IPS DF 6.9 (cell line): ENCODE measurements at regions not wholly inside any gene's neighbourhood (a gene's known extent, or its start where the extent isn't known, plus 50 kb on each side); places are given as distances from the start of the nearest gene placed in this dataset.

Experiments
- DNase-seq: peaks from one replicate; pipeline ENCODE4 v3.0.0-alpha.2; 2013; ENCODE audit warnings: low read depth, low spot score
- H3K27ac ChIP-seq: one replicate; pipeline ENCODE4 v1.5.1; 2013; ENCODE audit warnings: low read length, control low read depth
- H3K27me3 ChIP-seq: 2 replicates; pipeline ENCODE4 v1.6.1; 2013; ENCODE audit warnings: mild to moderate bottlenecking, low read length; ENCODE audit not compliant: control insufficient read depth, insufficient read depth
- H3K36me3 ChIP-seq: 2 replicates; pipeline ENCODE4 v1.6.1; 2013; ENCODE audit warnings: low read length; ENCODE audit not compliant: control insufficient read depth, insufficient read depth
- H3K4me1 ChIP-seq: 2 replicates; pipeline ENCODE4 v1.6.1; 2013; ENCODE audit warnings: low read length; ENCODE audit not compliant: control insufficient read depth, insufficient read depth
- H3K4me3 ChIP-seq: 2 replicates; pipeline ENCODE4 v1.5.1; 2013; ENCODE audit warnings: mild to moderate bottlenecking, low read length
- H3K9me3 ChIP-seq: 2 replicates; pipeline ENCODE4 v1.6.1; 2013; ENCODE audit warnings: low read length, inconsistent platforms; ENCODE audit not compliant: control insufficient read depth, insufficient read depth
- WGBS: extraction: QIAGEN DNeasy Blood & Tissue Kit; methylation state at CpG from one replicate; pipeline ENCODE4 v1.1.7; 2013; ENCODE audit warnings: mixed read lengths, missing lambda C conversion rate; ENCODE audit not compliant: insufficient read length, insufficient coverage; 5-methylcytosine and 5-hydroxymethylcytosine counted together

- DNase-seq = no peak
- no peaks in the 10 kb centered on the region; the same call in 1 of the 2 replicates for H3K36me3 ChIP-seq
- H3K4me1 ChIP-seq = no peaks in the 10 kb centered on the region
- H3K9me3 ChIP-seq = no peaks in the 10 kb centered on the region
- no peak overlapping the region for H3K27ac ChIP-seq
- H3K27me3 ChIP-seq = no peaks in the 10 kb centered on the region
- no CpG with 5 or more reads among the region's 4 CpGs for WGBS
- H3K4me3 ChIP-seq = no peak overlapping the region
Observed at GRCh38 chr9:84412654-84413053, 72.1 kb upstream of the SLC28A3 start.

DNA sequence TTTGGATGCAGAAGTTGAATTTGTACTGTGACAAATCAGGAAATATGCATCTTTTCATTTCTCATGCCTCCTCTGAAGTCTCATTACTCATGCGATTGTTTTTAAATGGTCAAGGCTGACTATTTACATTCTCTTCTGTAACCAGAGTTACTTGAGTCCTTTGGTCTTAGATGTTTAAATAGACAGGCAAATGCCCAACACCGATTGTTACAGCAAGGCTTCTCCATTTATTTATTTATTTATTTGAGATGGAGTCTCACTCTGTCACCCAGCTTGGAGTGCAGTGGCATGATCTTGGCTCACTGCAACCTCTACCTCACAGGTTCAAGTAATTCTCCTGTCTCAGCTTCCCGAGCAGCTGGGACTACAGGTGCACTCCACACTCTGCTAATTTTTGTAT lies 72.7 kb upstream of the SLC28A3 start:
- no peaks in the 10 kb centered on the region for H3K27me3 ChIP-seq
- H3K4me3 ChIP-seq = no peak overlapping the region
- no CpG with 5 or more reads among the region's 3 CpGs for WGBS
- no peaks in the 10 kb centered on the region for H3K4me1 ChIP-seq
- no peak for DNase-seq
- H3K36me3 ChIP-seq = no peaks in the 10 kb centered on the region; the same call in 1 of the 2 replicates
- no peak overlapping the region for H3K27ac ChIP-seq
- H3K9me3 ChIP-seq = no peaks in the 10 kb centered on the region

- Histone ChIP-seq H3K36me3 (no peaks in the 10 kb centered on the region), H3K4me1 (no peaks in the 10 kb centered on the region), H3K4me3 (no peak overlapping the region), H3K27me3 (no peaks in the 10 kb centered on the region), H3K27ac (no peak overlapping the region), H3K9me3 (no peaks in the 10 kb centered on the region)
- WGBS = no CpG with 5 or more reads among the region's 2 CpGs
- no peak for DNase-seq
Observed at GRCh38 chr9:84419031-84419602, 78.6 kb upstream of the SLC28A3 start.

GRCh38 chr9:84424931-84425330 lies 84.4 kb upstream of the SLC28A3 start:
- Histone ChIP-seq H3K9me3 (no peaks in the 10 kb centered on the region), H3K27me3 (no peaks in the 10 kb centered on the region)
- no CpG with 5 or more reads among the region's 2 CpGs for WGBS

DNA sequence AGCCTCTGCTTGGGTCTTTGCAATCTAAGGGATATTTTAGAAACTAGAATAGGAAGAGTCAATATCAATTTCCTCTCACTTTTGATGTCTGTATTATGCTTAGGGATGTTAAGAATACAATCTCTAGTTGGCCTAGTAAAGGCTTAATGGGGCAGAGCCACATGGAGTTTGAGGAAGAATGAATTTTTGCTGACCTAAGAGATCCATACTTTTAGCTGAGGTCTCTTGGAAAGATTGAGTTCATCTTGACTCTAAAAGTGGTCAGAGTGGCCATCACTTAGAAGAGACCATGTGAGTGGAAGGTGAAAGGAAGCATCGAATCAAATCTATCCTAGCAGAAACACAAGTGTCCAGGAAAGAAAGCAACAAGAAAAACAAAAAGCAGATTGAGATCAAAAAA lies 92.2 kb upstream of the SLC28A3 start:
- no CpG with 5 or more reads among the region's 1 CpG for WGBS
- Histone ChIP-seq H3K9me3 (no peaks in the 10 kb centered on the region), H3K36me3 (no peaks in the 10 kb centered on the region), H3K27me3 (no peaks in the 10 kb centered on the region), H3K27ac (no peak overlapping the region), H3K4me3 (no peak overlapping the region), H3K4me1 (no peaks in the 10 kb centered on the region)
- no peak for DNase-seq

More at GRCh38 chr9:84424931-84425330, 84.4 kb upstream of the SLC28A3 start:
- H3K36me3 ChIP-seq = no peaks in the 10 kb centered on the region
- DNase-seq = no peak
- no peak overlapping the region for H3K4me3 ChIP-seq
- H3K4me1 ChIP-seq = no peaks in the 10 kb centered on the region
- no peak overlapping the region for H3K27ac ChIP-seq

DNA sequence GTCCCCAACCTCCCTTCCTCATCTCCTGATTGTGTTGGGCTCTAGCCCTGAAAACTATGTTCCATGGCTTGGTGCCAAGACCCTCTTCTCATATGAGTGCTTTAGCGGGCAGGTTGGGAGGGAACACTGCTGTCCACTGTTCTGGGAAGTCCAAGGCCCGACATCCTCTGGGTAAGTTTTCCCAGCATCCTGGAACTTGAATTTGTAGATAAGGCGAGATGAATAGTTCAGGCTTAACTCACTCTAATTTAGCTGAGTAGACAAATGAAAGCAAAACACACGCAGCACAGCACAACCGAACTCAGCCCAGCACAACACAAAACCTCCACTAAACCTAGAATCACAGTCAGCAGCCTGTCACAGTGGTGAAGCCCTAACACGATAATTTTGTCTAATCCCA lies 95.3 kb upstream of the SLC28A3 start:
- Histone ChIP-seq H3K27ac (no peak overlapping the region), H3K4me1 (no peaks in the 10 kb centered on the region), H3K9me3 (no peaks in the 10 kb centered on the region), H3K36me3 (no peaks in the 10 kb centered on the region), H3K4me3 (no peak overlapping the region), H3K27me3 (no peaks in the 10 kb centered on the region)
- WGBS = no CpG with 5 or more reads among the region's 6 CpGs
- no peak for DNase-seq

DNA sequence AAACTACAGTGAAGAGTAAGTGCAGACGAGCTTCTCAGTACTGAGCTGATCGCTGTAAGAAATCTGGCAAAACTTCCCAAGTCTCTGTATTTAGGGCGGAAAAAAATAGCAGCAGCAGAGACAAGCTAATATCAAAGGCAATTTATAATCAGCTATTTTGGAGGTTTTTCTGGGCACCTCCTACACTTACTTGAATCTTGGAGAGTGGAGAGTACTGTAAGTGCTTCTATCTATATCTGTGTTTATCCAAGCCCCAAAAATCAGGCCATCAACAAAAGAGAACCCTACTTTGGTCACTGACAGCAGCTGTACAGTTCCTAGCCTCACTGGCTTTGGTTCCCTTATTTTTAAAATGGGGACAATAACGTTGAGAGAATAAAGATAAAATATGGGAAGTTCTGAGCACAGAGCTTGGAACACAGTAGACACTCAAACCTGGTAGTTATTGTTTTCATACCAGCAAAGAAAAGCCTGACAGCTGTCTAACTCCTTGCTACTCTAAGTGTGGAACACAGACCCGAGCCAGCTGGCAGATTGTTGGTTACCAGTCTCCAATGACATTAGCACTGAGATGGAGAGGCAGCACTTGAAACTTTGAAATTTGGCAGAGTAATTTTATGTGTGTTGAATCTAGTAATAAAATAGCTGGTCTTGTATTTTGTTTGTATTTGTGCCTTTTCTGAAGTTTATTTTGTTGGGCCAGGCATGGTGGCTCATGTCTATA lies 96.0 kb upstream of the SLC28A3 start:
- Histone ChIP-seq H3K4me1 (no peaks in the 10 kb centered on the region), H3K27me3 (no peaks in the 10 kb centered on the region), H3K9me3 (no peaks in the 10 kb centered on the region), H3K27ac (no peak overlapping the region), H3K36me3 (no peaks in the 10 kb centered on the region), H3K4me3 (no peak overlapping the region)
- no peak for DNase-seq
- WGBS = no CpG with 5 or more reads among the region's 5 CpGs

GRCh38 chr9:84438391-84438790 lies 97.8 kb upstream of the SLC28A3 start:
- Histone ChIP-seq H3K9me3 (no peaks in the 10 kb centered on the region), H3K27me3 (no peaks in the 10 kb centered on the region), H3K4me3 (no peak overlapping the region), H3K27ac (no peak overlapping the region), H3K36me3 (no peaks in the 10 kb centered on the region), H3K4me1 (no peaks in the 10 kb centered on the region)
- no peak for DNase-seq
- WGBS = no CpG with 5 or more reads among the region's 1 CpG

DNA sequence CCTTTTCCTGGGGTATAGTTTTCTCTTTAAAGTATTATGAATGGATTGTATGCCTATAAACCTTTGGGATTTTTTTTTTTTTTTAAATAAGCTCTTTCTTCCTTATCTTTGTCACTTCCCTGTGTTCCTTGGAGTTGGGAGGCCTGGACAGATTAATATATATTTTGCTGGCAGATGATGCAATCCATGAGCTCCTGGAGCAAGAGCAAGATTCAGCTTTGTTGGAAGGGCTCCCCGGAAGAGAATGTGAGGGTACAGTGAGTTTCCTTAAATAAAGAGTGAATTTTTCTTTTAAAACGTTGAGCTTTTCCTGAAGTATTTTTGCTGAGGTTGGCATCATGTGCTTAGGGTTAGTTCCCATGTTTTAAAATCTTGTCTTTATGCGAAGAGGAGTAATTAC lies 98.7 kb upstream of the SLC28A3 start:
- no peaks in the 10 kb centered on the region for H3K4me1 ChIP-seq
- H3K27ac ChIP-seq = no peak overlapping the region
- WGBS = no CpG with 5 or more reads among the region's 3 CpGs
- no peaks in the 10 kb centered on the region for H3K36me3 ChIP-seq
- no peak for DNase-seq
- H3K9me3 ChIP-seq = no peaks in the 10 kb centered on the region
- no peaks in the 10 kb centered on the region for H3K27me3 ChIP-seq
- H3K4me3 ChIP-seq = no peak overlapping the region

DNA sequence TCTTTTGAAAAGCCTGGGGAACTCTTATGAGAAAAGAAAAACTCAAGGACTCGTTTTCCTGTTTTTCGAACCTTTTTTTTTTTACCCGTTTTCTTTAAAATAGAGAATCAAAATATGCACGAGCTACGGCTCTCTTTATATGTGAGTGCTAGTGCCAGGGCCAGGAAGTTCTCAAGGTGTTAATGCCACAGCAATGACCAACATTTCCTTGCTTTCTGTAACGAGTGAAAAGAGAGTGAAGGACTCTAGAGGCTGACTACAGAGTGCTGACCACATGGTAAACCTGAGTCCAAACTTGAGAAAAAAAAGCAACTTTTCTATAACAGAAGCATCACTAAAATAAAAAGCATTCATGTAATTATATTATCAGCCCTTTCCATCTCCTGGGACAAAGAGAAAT lies 102.2 kb upstream of the SLC28A3 start:
- H3K27me3 ChIP-seq = no peaks in the 10 kb centered on the region
- no peaks in the 10 kb centered on the region for H3K4me1 ChIP-seq
- no CpG with 5 or more reads among the region's 6 CpGs for WGBS
- no peaks in the 10 kb centered on the region for H3K36me3 ChIP-seq
- H3K9me3 ChIP-seq = no peaks in the 10 kb centered on the region
- no peak overlapping the region for H3K27ac ChIP-seq
- no peak overlapping the region for H3K4me3 ChIP-seq
- no peak for DNase-seq

DNA sequence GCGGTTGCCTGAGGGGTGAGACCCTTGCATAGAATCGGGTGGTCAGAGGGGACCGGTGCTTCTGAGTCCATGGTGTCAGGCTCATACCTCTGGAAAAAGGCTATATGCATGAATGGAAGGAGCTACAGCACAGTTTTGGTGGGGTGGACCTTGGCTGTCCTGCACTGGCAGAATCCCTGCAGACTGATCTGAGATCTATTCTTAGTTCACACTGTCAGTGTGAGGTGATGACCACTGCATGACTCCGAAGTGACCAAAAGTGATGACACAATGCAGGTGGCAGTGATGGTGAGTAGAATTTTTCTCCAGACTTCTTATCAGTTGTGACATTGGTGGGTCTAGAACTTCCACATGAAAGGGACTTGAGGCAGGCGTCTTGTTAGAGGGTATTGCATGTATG lies 105.2 kb upstream of the SLC28A3 start:
- H3K36me3 ChIP-seq = no peaks in the 10 kb centered on the region
- no CpG with 5 or more reads among the region's 5 CpGs for WGBS

More for the DNA sequence above, 105.2 kb upstream of the SLC28A3 start:
- Histone ChIP-seq H3K27me3 (no peaks in the 10 kb centered on the region), H3K9me3 (no peaks in the 10 kb centered on the region), H3K4me1 (no peaks in the 10 kb centered on the region), H3K27ac (no peak overlapping the region), H3K4me3 (no peak overlapping the region)
- no peak for DNase-seq
